Immature natural killer cell (primary cell): ENCODE measurements at regions not wholly inside any gene's neighbourhood (a gene's known extent, or its start where the extent isn't known, plus 50 kb on each side); places are given as distances from the start of the nearest gene placed in this dataset.

Experiments used
- DNase-seq, 3 donors: peaks; one replicate each; pipeline ENCODE4 v3.0.0; 2022; ENCODE audit warnings: mixed read lengths in 1 of 3
- H3K27ac Mint-ChIP-seq, 6 donors: one replicate each; pipeline ENCODE4 v1.8.0; 2020; ENCODE audit warnings: mixed read lengths in 6 of 6, mild to moderate bottlenecking in 5 of 6, inconsistent platforms in 4 of 6, moderate library complexity in 3 of 6
- H3K27me3 Mint-ChIP-seq, 3 donors: one replicate each; pipeline ENCODE4 v1.8.0; 2020 to 2021; ENCODE audit warnings: low read depth in 3 of 3, mild to moderate bottlenecking in 3 of 3, mixed read lengths in 3 of 3, moderate library complexity in 3 of 3, inconsistent platforms in 1 of 3
- H3K36me3 Mint-ChIP-seq, 3 donors: one replicate each; pipeline ENCODE4 v1.8.0; 2020; ENCODE audit warnings: mixed read lengths in 3 of 3, inconsistent platforms in 2 of 3, mild to moderate bottlenecking in 2 of 3
- H3K4me1 Mint-ChIP-seq, 2 donors: one replicate each; pipeline ENCODE4 v1.8.0; 2020; ENCODE audit warnings: inconsistent platforms in 2 of 2, mild to moderate bottlenecking in 2 of 2, mixed read lengths in 2 of 2, moderate library complexity in 1 of 2
- H3K4me3 Mint-ChIP-seq, 5 donors: one replicate each; pipeline ENCODE4 v1.8.0; 2020; ENCODE audit warnings: mild to moderate bottlenecking in 5 of 5, mixed read lengths in 5 of 5, inconsistent platforms in 3 of 5, moderate library complexity in 3 of 5
- H3K9me3 Mint-ChIP-seq, 6 donors: one replicate each; pipeline ENCODE4 v1.8.0; 2020; ENCODE audit warnings: mild to moderate bottlenecking in 6 of 6, mixed read lengths in 6 of 6, inconsistent platforms in 4 of 6, moderate library complexity in 3 of 6

DNA sequence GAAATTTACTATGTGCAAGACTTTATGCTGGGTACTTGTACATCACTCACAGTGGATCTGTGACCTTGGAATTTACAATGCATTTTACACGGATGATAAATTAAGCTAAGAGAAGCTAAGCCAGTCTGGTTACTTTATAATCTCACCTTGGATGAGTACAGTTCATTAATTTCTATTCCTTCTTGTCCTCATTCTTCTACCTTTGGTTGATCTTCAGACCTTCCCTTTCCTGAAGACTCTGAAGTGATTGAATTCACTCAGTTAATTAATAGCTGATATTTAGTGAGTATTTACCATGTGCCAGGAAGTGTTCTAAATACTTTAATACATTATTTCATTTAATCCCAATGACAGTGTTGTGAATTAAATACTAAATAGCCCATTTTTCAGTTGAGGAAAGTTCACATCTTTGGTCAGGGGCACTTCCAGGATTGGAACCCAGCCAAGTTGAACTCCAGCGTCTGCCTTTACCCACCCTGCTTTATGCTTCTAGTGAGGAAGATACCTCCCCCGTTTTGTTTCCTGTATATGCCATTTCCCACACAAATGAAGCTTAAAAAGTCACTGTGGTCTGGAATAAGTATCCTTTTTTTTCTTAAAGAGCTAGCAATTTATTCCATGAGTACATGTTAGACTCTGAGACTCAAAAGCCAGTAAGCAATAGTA lies 146.6 kb downstream of the TLR5 start:
- Mint-ChIP-seq H3K36me3 (peaks cover 18 to 48% (median 31%) of the 10 kb centered on the region in 3 donors), H3K9me3 (no peaks in the 10 kb centered on the region), H3K27ac (no peak overlapping the region), H3K4me3 (no peak overlapping the region), H3K4me1 (no peaks in the 10 kb centered on the region), H3K27me3 (peaks cover 0 to 1% (median 0%) of the 10 kb centered on the region in 3 donors)
- no peak for DNase-seq

DNA sequence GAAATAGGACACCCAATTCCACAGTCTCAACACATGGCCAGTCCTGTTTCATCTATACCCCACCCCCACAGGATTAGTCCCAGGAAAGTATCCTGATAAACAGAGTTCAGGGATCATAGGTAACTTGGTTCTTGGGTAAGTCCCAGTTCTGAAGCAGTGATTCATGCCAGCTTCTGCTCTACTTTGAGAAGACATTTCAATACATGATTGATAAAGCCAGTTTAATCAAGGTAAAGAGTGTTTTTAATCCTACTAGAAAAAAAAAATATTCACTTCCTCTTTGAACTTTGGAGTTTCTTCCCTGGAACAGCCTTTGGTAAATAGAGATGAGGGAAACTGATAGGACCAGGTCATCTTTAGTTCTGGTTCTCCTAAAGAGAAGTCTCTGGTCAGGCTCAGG lies 142.4 kb downstream of the TLR5 start:
- Mint-ChIP-seq H3K27ac (no peak overlapping the region), H3K36me3 (peaks cover 20 to 58% (median 39%) of the 10 kb centered on the region in 3 donors), H3K27me3 (peaks cover 0 to 1% (median 0%) of the 10 kb centered on the region in 3 donors), H3K9me3 (no peaks in the 10 kb centered on the region), H3K4me3 (no peak overlapping the region), H3K4me1 (no peaks in the 10 kb centered on the region)
- DNase-seq: no peak

DNA sequence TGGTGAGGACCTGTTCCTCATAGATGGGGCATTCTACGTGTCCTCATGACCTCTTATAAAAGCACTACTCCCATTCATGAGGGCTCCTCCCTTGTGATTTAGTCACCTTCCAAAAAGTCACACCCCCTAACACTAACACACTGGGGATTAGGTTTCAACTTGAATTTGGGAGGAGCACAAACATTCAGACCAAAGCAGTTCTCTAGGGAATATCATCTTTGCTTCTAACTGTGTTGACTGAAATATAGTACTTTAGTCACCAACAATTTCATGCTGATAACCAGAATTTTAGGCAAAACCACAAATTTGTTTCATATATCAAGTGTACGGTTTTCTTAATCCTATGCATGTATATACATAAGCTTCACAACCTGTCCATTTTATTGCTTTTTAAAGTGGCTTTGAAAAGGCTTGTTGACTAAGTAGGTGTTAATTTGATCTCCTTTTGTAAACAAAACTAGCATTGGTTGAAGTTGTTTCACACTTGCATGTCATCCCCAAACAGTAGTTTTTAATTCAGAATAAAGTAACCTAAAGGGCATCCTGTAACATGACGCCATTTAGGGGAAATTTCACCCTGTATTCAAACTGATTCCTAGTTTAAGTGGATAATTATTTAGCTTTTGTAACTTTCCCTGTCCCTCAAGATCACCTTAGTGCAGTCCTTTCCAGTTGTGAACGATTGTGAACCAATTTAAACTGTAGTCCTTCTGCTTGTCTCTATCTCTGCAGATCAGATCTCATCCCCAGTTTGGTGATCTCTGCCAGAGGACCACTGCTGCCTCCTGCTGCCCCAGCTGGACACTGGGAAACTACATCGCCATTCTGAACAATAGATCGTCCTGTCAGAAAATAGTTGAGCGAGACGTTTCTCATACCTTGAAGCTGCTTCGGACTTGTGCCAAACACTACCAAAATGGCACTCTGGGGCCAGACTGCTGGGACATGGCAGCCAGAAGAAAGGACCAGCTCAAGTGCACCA lies 141.1 kb downstream of the TLR5 start:
- Mint-ChIP-seq H3K27me3 (peaks cover 0 to under 1% (median 0%) of the 10 kb centered on the region in 3 donors), H3K9me3 (no peaks in the 10 kb centered on the region), H3K27ac (no peak overlapping the region), H3K36me3 (peaks cover 27 to 54% (median 38%) of the 10 kb centered on the region in 3 donors), H3K4me1 (no peaks in the 10 kb centered on the region), H3K4me3 (no peak overlapping the region)
- DNase-seq: no peak

DNA sequence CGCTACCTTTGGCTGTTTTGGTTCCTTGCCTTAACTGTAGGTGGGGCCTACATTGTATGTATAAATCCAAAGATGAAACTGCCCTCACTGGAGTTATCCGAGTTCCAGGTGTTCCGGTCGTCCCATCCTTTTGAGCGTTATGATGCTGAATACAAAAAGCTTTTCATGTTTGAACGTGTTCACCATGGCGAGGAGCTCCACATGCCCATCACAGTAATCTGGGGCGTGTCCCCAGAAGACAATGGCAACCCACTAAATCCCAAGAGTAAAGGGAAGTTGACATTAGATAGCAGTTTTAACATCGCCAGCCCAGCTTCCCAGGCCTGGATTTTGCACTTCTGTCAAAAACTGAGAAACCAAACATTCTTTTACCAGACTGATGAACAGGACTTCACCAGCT lies 139.5 kb downstream of the TLR5 start:
- Mint-ChIP-seq H3K4me3 (no peak overlapping the region), H3K36me3 (peaks cover 31 to 51% (median 38%) of the 10 kb centered on the region in 3 donors), H3K27me3 (no peaks in the 10 kb centered on the region), H3K4me1 (no peaks in the 10 kb centered on the region), H3K27ac (no peak overlapping the region), H3K9me3 (no peaks in the 10 kb centered on the region)
- DNase-seq: no peak

DNA sequence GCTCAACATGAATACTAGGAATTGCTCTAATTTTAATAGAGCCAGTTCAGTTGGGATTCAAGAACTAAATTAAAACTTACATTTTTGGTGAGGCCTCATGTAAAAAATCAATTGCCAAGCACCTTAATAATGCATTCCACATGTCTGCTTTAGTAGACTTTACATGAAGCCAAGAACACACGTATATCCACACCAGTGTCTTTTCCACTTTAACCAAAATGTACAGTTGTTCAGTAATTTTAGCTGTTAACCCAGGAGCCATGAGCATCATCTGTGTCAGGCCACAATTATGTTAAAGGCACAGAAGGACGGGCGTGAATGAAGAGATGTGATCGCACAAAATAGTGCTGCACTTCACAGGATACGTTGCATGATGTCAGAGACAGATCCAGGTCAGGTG lies 136.7 kb downstream of the TLR5 start:
- no peak overlapping the region for H3K27ac Mint-ChIP-seq
- no peak for DNase-seq
- H3K27me3 Mint-ChIP-seq: peaks cover 0 to 2% (median 0%) of the 10 kb centered on the region in 3 donors
- H3K9me3 Mint-ChIP-seq: no peaks in the 10 kb centered on the region
- H3K4me3 Mint-ChIP-seq: no peak overlapping the region
- H3K4me1 Mint-ChIP-seq: no peaks in the 10 kb centered on the region
- peaks cover 28 to 38% (median 31%) of the 10 kb centered on the region in 3 donors for H3K36me3 Mint-ChIP-seq

DNA sequence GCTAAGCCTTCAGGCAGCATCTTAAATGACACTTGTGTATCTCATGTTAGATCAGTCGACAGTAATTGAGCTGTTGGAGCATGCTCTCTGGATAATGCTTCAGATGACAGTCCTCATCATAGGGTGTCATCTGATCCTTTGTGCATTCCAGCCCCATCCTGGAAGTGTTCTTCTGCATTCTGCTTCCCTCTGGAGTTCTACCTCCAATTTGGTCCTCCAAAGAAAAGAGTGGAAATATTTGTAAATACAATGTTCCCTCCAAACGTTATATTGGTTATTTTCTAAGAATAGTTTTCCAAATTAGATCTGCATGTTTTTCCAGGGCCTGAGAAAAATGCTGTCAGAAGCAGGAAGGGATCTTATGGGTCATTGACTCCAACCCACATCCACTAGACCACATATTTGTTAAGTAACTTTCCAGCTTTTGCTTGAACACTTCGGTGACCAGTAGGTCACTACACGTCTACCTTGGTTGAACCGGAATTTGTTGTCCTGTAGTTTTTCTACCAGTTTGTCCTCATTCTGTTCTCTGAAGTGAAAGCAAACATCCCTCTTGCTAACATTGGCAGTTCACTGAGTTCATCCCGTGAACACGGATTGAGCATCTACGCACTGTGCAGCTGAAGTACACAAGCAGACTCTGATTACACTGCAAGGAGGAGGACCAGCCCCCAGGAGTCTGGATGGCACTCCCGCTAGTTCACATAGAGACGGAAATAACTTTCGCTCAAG lies 136.0 kb downstream of the TLR5 start:
- no peak for DNase-seq
- peaks cover 0 to 2% (median 0%) of the 10 kb centered on the region in 3 donors for H3K27me3 Mint-ChIP-seq
- peaks cover 26 to 35% (median 31%) of the 10 kb centered on the region in 3 donors for H3K36me3 Mint-ChIP-seq
- H3K27ac Mint-ChIP-seq: no peak overlapping the region
- H3K9me3 Mint-ChIP-seq: no peaks in the 10 kb centered on the region
- no peak overlapping the region for H3K4me3 Mint-ChIP-seq
- no peaks in the 10 kb centered on the region for H3K4me1 Mint-ChIP-seq

DNA sequence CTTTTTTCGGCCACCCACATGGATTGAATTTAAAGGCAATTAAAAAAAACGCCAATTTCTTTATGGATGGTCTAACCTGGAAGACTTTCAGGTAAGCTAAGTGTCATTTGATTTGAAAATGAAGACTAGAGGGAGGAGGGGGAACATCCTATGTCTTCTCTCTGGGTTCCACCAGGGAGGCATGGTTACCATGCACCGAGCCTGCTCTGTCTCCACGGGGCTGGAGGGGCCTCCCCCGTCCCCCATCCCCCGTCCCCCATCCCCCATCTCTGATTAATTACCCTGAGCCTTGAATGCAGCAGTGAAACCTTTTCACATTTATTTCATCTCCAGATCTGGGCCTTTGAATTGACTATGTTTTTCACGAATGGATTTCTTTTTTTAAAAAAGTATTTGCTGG lies 135.1 kb downstream of the TLR5 start:
- Mint-ChIP-seq H3K4me3 (no peak overlapping the region), H3K36me3 (peaks cover 18 to 29% (median 29%) of the 10 kb centered on the region in 3 donors), H3K27ac (no peak overlapping the region), H3K27me3 (peaks cover 0 to 2% (median under 1%) of the 10 kb centered on the region in 3 donors), H3K4me1 (no peaks in the 10 kb centered on the region), H3K9me3 (no peaks in the 10 kb centered on the region)
- DNase-seq: no peak

DNA sequence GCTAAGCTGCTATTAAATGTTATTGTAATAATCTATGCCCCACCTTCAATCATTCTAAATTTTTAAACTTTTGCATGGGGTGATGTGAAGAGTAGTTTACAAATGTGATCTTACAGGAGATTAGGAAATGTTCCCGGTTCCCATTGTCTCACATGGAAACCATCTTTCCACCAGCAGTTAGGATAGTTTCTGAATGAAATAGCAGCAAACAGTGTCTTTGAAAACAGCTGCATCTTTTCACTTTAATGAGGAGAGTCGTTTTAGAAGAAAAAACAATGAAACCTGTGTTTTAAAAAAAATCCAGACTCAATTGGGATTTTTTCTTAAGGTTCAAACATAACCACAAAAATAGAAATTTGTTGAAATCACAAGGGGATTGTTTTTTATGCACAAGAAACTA lies 134.2 kb downstream of the TLR5 start:
- Mint-ChIP-seq H3K27me3 (peaks cover 0 to 2% (median 2%) of the 10 kb centered on the region in 3 donors), H3K4me3 (no peak overlapping the region), H3K27ac (no peak overlapping the region), H3K4me1 (no peaks in the 10 kb centered on the region), H3K36me3 (peaks cover 15 to 26% (median 26%) of the 10 kb centered on the region in 3 donors), H3K9me3 (no peaks in the 10 kb centered on the region)
- DNase-seq: no peak

DNA sequence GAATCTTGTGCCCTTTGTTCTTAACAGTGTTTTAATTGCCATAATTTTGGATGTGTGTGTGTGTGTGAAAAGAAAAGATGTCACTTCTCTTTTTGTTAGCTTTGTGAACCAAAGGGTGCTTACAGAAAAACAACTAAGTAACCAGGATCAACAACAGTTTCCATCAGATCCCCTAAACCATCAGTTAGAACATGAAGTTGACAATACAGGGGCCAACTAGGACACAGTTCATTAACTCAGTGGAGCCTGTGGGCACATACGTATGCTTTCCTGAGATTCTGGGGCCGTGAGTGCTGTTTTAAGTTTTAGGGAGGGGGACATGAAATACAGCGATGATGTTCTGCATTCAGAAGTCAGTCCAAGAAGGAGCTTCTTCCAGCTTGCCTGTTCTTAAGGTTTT lies 133.6 kb downstream of the TLR5 start:
- H3K9me3 Mint-ChIP-seq: no peaks in the 10 kb centered on the region
- no peak overlapping the region for H3K27ac Mint-ChIP-seq
- peaks cover 15 to 25% (median 23%) of the 10 kb centered on the region in 3 donors for H3K36me3 Mint-ChIP-seq
- H3K4me1 Mint-ChIP-seq: no peaks in the 10 kb centered on the region
- no peak overlapping the region for H3K4me3 Mint-ChIP-seq
- H3K27me3 Mint-ChIP-seq: peaks cover 0 to 2% (median 2%) of the 10 kb centered on the region in 3 donors
- no peak for DNase-seq

DNA sequence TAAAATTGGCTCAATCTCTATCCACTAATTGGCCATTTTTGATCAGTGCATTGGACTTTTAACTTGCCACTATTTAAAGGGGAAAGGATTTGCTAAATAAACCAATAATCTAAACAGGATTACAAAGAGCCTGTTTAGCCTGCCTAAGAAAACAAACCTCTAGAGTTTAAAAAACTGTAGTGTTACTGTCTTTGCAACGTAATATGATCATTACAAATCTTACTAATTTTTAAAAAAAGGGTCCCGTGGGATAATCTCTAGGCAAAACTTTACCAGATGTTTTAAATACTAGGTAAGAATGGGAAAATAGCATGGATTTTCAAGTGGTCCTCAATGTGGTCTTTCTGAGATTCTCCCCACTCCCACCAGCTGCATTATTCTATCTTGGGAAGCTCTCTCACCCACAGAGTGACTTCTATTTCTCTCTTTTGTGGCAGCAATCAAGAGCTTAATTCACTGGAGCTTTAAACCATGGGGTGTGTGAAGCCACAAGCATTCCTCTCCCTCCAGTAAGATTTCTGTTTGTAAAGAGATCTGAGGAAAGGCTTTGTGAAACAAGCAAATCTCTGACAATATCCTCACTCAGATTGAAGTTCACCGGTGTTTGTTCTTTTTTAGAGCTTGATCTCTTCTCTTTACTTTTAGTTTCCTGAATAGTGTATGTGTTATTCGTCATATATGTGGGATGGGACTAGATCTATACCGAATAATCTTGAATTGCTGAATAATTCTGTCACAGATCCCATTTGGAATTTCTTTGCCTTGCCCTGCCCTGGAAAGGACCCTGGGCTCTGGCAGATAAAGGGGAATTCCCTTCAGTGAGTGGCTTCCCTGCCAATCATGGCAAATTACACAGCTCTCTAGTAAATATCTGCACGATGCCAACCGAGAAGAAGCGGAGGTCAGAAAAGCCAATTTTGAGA lies 132.2 kb downstream of the TLR5 start:
- Mint-ChIP-seq H3K4me1 (no peaks in the 10 kb centered on the region), H3K36me3 (peaks cover 6 to 14% (median 12%) of the 10 kb centered on the region in 3 donors), H3K27me3 (peaks cover 0 to 2% (median 2%) of the 10 kb centered on the region in 3 donors), H3K9me3 (no peaks in the 10 kb centered on the region), H3K27ac (no peak overlapping the region), H3K4me3 (no peak overlapping the region)
- DNase-seq: no peak

DNA sequence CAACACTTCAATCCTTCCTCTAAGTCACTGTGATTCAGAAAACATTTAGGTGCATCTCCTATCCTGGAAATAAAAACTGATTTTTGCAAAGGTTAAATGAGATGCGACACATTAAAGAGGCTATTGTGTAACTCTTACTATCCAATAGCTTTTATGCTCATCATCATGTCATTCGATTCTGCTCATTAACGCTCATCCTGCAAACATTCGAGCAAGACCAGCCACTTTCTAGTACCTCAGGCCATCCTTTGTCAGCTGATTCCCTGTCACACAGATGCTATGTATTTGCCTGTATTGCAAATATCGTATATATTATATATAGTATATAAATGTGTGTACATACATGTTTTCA lies 131.6 kb downstream of the TLR5 start:
- no peak for DNase-seq
- Mint-ChIP-seq H3K27me3 (peaks cover 0 to 5% (median 2%) of the 10 kb centered on the region in 3 donors), H3K9me3 (no peaks in the 10 kb centered on the region), H3K4me1 (no peaks in the 10 kb centered on the region), H3K27ac (no peak overlapping the region), H3K36me3 (peaks cover under 1 to 9% (median 7%) of the 10 kb centered on the region in 3 donors), H3K4me3 (no peak overlapping the region)

DNA sequence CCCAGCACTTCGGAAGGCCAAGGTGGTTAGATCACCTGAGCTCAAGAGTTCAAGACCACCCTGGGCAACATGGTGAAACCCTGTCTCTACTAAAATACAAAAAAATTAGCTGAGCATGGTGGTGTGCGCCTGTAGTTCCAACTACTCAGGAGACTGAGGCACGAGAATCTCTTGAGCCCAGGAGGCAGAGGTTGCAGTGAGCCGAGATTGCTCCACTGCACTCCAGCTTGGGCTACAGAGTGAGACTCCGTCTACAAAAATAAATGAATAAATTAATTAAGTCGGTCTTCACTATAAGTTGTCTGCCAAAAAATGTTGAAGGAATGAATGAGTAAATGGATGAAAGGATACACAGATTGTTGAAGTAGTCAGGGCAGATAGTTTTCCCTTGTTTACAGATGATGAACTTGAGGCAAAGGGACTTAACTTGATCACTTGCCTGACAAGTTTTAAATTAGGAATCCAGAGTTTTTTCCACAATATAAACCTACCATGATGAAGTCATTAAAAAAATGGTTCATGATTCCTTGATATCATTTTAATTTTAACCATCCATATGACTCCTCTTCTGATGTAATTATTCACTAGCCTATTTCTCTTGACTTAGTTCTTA lies 130.8 kb downstream of the TLR5 start:
- Mint-ChIP-seq H3K4me3 (no peak overlapping the region), H3K27ac (no peak overlapping the region), H3K4me1 (no peaks in the 10 kb centered on the region), H3K27me3 (peaks cover 0 to 5% (median 2%) of the 10 kb centered on the region in 3 donors), H3K9me3 (no peaks in the 10 kb centered on the region), H3K36me3 (peaks cover 0 to 5% (median 2%) of the 10 kb centered on the region in 3 donors)
- no peak for DNase-seq
